Activated naive CD4-positive, alpha-beta T cell treated with anti-CD3 and anti-CD28 coated beads, Interleukin-2, amount 50 U/mL, for 72 hours (primary cell): ENCODE measurements at regions not wholly inside any gene's neighbourhood (a gene's known extent, or its start where the extent isn't known, plus 50 kb on each side); places are given as distances from the start of the nearest gene placed in this dataset.
"Not testable (repeated sequence)": the region's sequence is repeated elsewhere in the genome, so short reads cannot be mapped to it uniquely, and the experiment has no call there.

Experiments used
- ATAC-seq, 2 donors: fragments of 150-1000 bp; cut with Tn5 transposase; 2 replicates each; pipeline ENCODE4 v1.10.0; 2021; ENCODE audit warnings: mild to moderate bottlenecking in 2 of 2, moderate library complexity in 2 of 2
- DNase-seq, 2 donors: peaks; one replicate each; pipeline ENCODE4 v3.0.0; 2021 to 2022; ENCODE audit warnings: low spot score in 2 of 2
- H3K27ac Mint-ChIP-seq, 2 donors: one replicate each; pipeline ENCODE4 v1.8.0; 2022; ENCODE audit warnings: mild to moderate bottlenecking in 2 of 2, mixed read lengths in 2 of 2
- H3K36me3 Mint-ChIP-seq, 2 donors: one replicate each; pipeline ENCODE4 v1.8.0; 2022; ENCODE audit warnings: mixed read lengths in 2 of 2
- H3K9me3 Mint-ChIP-seq, 2 donors: one replicate each; pipeline ENCODE4 v1.8.0; 2022; ENCODE audit warnings: mixed read lengths in 2 of 2

DNA sequence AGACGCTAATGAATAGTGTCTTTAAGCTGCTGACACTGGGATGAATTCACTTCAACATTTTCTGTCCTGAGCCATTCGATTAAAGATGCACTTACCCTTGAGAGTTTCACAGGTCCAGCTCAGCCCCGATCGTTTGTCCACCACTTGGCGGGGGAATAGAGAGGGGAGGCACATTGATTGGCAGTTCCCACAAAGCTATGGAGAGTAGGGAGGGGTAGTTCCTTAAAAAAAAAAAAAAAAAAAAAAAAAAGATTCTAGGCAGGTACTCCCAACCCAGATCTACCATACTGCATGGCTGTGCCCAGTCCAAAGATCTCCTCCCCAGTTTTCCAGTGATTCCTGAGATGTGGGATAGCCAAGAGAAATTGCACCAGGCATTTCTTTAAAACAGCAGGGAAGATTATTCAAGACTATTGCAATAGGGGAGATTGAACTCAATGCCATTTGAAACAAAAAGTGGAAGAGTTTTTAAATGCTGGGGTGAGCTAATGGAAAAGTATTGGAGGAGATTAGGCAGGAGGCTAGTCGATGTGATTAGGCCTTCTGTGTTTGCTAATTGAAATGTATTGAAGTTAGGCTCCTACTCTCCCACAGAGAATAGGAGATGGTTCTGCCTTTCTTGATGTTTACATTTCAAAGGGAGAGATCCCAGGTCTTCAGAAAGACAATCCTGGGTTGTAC is 2217.4 kb upstream of the WWC1 start:
- ATAC-seq, result no peak
- H3K9me3 Mint-ChIP-seq, result peaks cover 18 to 26% of the 10 kb centered on the region in 2 donors
- no peak overlapping the region for H3K27ac Mint-ChIP-seq
- H3K36me3 Mint-ChIP-seq, result peaks cover 0 to 9% of the 10 kb centered on the region in 2 donors
- no peak for DNase-seq

GRCh38 chr5:166074582-166075481 is 2216.6 kb upstream of the WWC1 start:
- DNase-seq (no peak), ATAC-seq (no peak)
- H3K27ac Mint-ChIP-seq, result no peak overlapping the region
- H3K36me3 Mint-ChIP-seq, result peaks cover 0 to 9% of the 10 kb centered on the region in 2 donors
- H3K9me3 Mint-ChIP-seq, result peaks cover 18 to 26% of the 10 kb centered on the region in 2 donors

DNA sequence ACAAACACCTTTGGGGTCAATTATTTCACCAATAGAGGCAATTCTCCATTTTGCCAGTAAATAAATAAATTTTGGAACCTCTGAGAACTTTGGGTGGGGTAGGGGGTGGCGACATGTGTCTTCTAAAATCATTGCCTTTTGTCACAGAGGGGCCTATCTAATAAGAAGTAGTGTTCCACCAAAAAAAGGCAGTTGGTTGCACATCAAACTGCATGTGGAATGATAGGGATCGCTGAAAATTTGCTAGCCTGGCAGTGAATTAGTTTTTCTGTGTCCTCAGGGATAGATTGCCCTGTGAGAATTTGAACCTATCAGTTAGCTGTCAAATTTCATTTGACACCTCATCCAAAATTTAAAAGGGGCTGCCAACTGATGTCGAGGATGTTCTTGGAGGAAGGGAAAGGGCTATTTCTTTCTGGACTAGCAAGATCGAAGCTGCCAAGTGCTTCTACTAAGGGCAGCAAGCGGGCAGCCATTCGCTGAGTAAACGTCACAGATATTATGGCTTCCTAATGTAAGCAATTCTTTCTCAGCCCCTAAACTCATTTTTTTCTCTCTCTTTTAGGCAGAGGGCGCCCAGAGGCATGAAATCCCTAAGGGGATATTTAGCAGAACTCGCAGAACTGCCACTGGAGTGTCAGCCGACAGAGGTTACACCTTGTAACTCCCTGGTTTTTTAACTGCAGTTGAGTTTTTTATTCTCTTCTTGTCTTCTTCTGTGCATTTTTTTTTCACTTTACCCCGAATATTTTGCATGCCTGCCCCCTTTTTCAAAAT is 2208.1 kb upstream of the WWC1 start:
- ATAC-seq (no peak), DNase-seq (no peak)
- H3K27ac Mint-ChIP-seq, result no peak overlapping the region
- H3K36me3 Mint-ChIP-seq, result no peaks in the 10 kb centered on the region
- peaks cover 8 to 12% of the 10 kb centered on the region in 2 donors for H3K9me3 Mint-ChIP-seq

GRCh38 chr5:166086568-166086967 is 2204.9 kb upstream of the WWC1 start:
- no peak overlapping the region for H3K27ac Mint-ChIP-seq

GRCh38 chr5:166088389-166089039 is 2202.9 kb upstream of the WWC1 start:
- Mint-ChIP-seq H3K36me3 (no peaks in the 10 kb centered on the region), H3K27ac (no peak overlapping the region), H3K9me3 (peaks cover 2 to 22% of the 10 kb centered on the region in 2 donors)
- DNase-seq (no peak), ATAC-seq (no peak)

More at GRCh38 chr5:166086568-166086967, 2204.9 kb upstream of the WWC1 start:
- H3K36me3 Mint-ChIP-seq, result no peaks in the 10 kb centered on the region
- H3K9me3 Mint-ChIP-seq, result peaks cover 8 to 12% of the 10 kb centered on the region in 2 donors
- DNase-seq, result no peak
- no peak for ATAC-seq

GRCh38 chr5:166091931-166092330 is 2199.5 kb upstream of the WWC1 start:
- Mint-ChIP-seq H3K27ac (no peak overlapping the region), H3K36me3 (no peaks in the 10 kb centered on the region), H3K9me3 (peaks cover 12 to 17% of the 10 kb centered on the region in 2 donors)
- ATAC-seq (no peak), DNase-seq (no peak)

GRCh38 chr5:166093312-166093711 is 2198.1 kb upstream of the WWC1 start:
- H3K9me3 Mint-ChIP-seq, result peaks cover 10 to 12% of the 10 kb centered on the region in 2 donors
- ATAC-seq (no peak), DNase-seq (no peak)
- no peak overlapping the region for H3K27ac Mint-ChIP-seq
- no peaks in the 10 kb centered on the region for H3K36me3 Mint-ChIP-seq

GRCh38 chr5:166102947-166103346 is 2188.5 kb upstream of the WWC1 start:
- H3K9me3 Mint-ChIP-seq, result peaks cover 12 to 19% of the 10 kb centered on the region in 2 donors
- no peaks in the 10 kb centered on the region for H3K36me3 Mint-ChIP-seq
- H3K27ac Mint-ChIP-seq, result no peak overlapping the region
- no peak for ATAC-seq
- DNase-seq, result no peak

DNA sequence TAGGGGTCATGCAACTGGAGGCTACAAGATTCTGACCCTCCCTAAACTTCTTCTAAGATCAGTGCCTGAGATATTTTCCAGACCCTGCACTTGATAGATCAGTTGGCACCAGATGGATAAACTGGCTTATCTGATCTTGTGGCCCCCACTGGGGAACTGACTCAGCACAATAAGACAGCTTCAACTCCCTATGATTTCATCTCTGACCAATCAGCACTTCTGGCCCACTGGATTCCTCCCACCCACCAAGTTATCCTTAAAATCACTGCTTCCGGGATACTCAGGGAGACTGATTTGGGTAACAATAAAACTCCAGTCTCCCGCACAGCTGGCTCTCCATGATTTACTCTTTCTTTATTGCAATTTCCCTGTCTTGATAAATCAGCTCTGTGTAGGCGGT is 2180.4 kb upstream of the WWC1 start:
- Mint-ChIP-seq H3K9me3 (peaks cover 14 to 19% of the 10 kb centered on the region in 2 donors), H3K27ac (no peak overlapping the region), H3K36me3 (no peaks in the 10 kb centered on the region)
- DNase-seq (no peak), ATAC-seq (no peak)

- no peak overlapping the region for H3K27ac Mint-ChIP-seq
- peaks cover 18 to 36% of the 10 kb centered on the region in 2 donors for H3K9me3 Mint-ChIP-seq
- no peak for DNase-seq
Observed at GRCh38 chr5:166117072-166118066, 2174.1 kb upstream of the WWC1 start.

GRCh38 chr5:166119506-166119905 is 2171.9 kb upstream of the WWC1 start:
- peaks cover 20 to 37% of the 10 kb centered on the region in 2 donors for H3K9me3 Mint-ChIP-seq
- no peaks in the 10 kb centered on the region for H3K36me3 Mint-ChIP-seq
- DNase-seq, result no peak
- no peak overlapping the region for H3K27ac Mint-ChIP-seq
- ATAC-seq, result no peak

More at GRCh38 chr5:166117072-166118066, 2174.1 kb upstream of the WWC1 start:
- ATAC-seq, result no peak
- no peaks in the 10 kb centered on the region for H3K36me3 Mint-ChIP-seq

DNA sequence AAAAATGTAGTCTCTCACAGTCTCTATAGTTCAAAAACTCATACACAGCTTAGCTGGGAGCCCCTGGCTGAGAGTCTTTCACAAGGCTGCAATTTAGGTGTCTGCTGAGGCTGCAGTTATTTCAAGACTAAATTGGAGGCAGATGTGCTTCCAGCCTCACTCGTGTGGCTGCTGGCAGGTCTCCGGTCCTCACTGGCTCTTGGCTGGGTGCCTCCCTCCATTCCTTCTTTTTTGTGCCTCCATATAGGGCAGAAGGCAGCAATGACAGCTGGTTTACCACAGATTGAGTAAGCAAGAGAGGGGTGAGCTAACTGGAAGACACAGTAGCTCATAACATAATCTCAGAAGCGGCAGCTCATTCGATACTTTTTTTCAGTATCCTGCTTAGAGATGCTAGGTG is 2167.7 kb upstream of the WWC1 start:
- Mint-ChIP-seq H3K27ac (no peak overlapping the region), H3K36me3 (no peaks in the 10 kb centered on the region), H3K9me3 (peaks cover 9 to 22% of the 10 kb centered on the region in 2 donors)
- DNase-seq, result no peak
- ATAC-seq, result no peak

DNA sequence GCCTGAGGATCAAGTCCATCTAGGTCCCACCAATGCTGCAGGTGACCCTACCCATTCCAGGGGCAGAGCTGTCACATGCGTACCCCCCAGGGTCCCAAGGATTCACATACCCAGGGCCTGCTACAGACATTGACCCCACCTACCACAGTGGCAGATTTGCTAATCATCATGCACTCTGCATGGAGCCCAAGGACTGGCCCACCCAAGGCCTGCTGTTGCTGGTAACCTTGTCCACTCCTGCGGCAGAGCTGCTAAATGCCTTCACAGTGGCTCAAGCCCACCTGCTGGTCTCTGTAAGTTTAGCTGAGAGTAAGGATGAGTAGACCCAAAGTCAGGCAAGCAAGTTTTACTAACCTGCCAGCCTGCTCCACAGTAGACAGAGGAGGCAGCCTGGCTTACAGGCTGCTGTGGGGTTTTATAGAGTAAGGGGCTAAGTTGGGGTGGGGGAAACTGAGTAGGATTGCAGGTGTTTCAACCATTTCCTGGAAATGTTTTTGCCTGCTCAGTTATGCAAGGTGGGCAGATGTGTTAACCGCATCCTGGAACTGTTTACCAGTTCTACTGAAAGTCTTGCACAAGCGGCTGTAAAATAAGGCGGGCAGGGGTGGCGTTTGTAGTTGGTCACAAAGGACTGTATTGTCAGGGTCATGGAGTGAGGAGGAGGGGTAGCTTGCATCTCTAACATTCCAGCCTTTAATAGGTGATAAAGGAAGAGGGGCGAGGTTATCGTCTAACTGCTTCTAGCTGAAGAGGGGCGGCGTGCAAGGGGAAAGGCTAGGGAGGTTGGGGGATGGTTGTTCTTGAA is 2163.5 kb upstream of the WWC1 start:
- H3K9me3 Mint-ChIP-seq, result peaks cover 7 to 9% of the 10 kb centered on the region in 2 donors
- no peak for ATAC-seq
- DNase-seq, result no peak

GRCh38 chr5:166145107-166145506 is 2146.3 kb upstream of the WWC1 start:
- DNase-seq, H3K27ac Mint-ChIP-seq, ATAC-seq: not testable (repeated sequence)

More for the DNA sequence above, 2163.5 kb upstream of the WWC1 start:
- no peak overlapping the region for H3K27ac Mint-ChIP-seq
- H3K36me3 Mint-ChIP-seq, result no peaks in the 10 kb centered on the region

More at GRCh38 chr5:166145107-166145506, 2146.3 kb upstream of the WWC1 start:
- peaks cover 9 to 11% of the 10 kb centered on the region in 2 donors for H3K9me3 Mint-ChIP-seq
- H3K36me3 Mint-ChIP-seq, result not testable (repeated sequence)
